ENCODE measurements at regions not wholly inside any gene's neighbourhood (a gene's known extent, or its start where the extent isn't known, plus 50 kb on each side); places are given as distances from the start of the nearest gene placed in this dataset.

DNA sequence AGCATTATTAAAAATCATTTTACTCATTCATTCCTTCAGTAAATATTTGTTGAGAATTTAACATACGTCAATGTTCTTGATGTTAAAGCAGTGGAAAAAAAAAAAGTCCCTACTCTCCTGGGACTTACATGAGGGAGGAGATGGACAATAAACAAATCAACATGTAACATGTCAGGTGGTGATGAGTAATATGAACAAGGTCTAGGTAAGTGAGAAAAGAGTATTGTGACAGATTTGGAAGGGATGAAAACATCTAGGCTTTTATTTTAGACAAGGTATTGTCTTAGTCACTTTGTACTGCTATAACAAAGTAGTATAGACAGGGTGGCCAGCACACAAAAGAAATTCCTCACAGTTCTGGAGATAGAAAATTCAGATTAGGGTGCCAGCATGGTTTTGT, 167.2 kb downstream of the FSCB start:
- no peak overlapping the region for H2AFZ ChIP-seq (ENCODE audit: low read depth)
- no peak overlapping the region for H3K4me3 ChIP-seq (IDR thresholded peaks at IDR 0.05; ENCODE audit: insufficient read depth, low read depth, low read length)
- TF ChIP-seq, protein P1, sequence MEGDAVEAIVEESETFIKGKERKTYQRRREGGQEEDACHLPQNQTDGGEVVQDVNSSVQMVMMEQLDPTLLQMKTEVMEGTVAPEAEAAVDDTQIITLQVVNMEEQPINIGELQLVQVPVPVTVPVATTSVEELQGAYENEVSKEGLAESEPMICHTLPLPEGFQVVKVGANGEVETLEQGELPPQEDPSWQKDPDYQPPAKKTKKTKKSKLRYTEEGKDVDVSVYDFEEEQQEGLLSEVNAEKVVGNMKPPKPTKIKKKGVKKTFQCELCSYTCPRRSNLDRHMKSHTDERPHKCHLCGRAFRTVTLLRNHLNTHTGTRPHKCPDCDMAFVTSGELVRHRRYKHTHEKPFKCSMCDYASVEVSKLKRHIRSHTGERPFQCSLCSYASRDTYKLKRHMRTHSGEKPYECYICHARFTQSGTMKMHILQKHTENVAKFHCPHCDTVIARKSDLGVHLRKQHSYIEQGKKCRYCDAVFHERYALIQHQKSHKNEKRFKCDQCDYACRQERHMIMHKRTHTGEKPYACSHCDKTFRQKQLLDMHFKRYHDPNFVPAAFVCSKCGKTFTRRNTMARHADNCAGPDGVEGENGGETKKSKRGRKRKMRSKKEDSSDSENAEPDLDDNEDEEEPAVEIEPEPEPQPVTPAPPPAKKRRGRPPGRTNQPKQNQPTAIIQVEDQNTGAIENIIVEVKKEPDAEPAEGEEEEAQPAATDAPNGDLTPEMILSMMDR (conservative IDR thresholded peaks at IDR 0.05; ENCODE audit: low read depth, low read length): no peak
- no peak overlapping the region for H3K27ac ChIP-seq
- no peaks in the 10 kb centered on the region for H3K36me3 ChIP-seq (ENCODE audit: insufficient read depth)
- H3K9ac ChIP-seq: no peak overlapping the region
- H3K27me3 ChIP-seq (ENCODE audit: insufficient read depth, low read depth): no peaks in the 10 kb centered on the region
- no peaks in the 10 kb centered on the region for H4K20me1 ChIP-seq (ENCODE audit: insufficient read depth)
- no peaks in the 10 kb centered on the region for H3K4me1 ChIP-seq (ENCODE audit: low read depth, poor library complexity, severe bottlenecking)
- no peak overlapping the region for H3K4me2 ChIP-seq
- H3K79me2 ChIP-seq (ENCODE audit: insufficient read depth, low read depth): no peaks in the 10 kb centered on the region

DNA sequence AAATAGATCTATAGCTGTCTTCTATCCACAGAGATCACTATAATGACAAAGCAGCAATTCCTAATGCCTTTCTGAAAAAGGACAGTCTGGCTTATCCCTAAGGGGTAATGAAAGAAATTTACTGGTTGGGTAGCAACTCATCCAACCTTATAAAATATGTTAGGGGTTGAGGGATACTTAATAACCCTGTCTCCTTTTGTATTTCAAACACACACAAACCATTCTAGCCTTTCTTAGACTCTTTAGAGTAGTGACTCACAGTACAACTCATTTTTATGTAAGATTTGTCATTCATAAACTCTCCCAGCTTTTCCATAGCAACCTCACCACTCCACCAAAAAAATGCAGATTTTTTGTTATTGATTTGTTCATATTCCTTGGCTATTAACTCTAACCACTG, 167.9 kb downstream of the FSCB start:
- no peak overlapping the region for H3K4me3 ChIP-seq (IDR thresholded peaks at IDR 0.05; ENCODE audit: insufficient read depth, low read depth, low read length)
- TF ChIP-seq, protein P1 (conservative IDR thresholded peaks at IDR 0.05; ENCODE audit: low read depth, low read length): no peak
- H3K27ac ChIP-seq: no peak overlapping the region
- H3K27me3 ChIP-seq (ENCODE audit: insufficient read depth, low read depth): no peaks in the 10 kb centered on the region
- no peak overlapping the region for H2AFZ ChIP-seq (ENCODE audit: low read depth)
- H4K20me1 ChIP-seq (ENCODE audit: insufficient read depth): no peaks in the 10 kb centered on the region
- H3K4me1 ChIP-seq (ENCODE audit: low read depth, poor library complexity, severe bottlenecking): no peaks in the 10 kb centered on the region
- no peak overlapping the region for H3K4me2 ChIP-seq
- no peaks in the 10 kb centered on the region for H3K79me2 ChIP-seq (ENCODE audit: insufficient read depth, low read depth)
- no peak overlapping the region for H3K9ac ChIP-seq
- no peaks in the 10 kb centered on the region for H3K36me3 ChIP-seq (ENCODE audit: insufficient read depth)

DNA sequence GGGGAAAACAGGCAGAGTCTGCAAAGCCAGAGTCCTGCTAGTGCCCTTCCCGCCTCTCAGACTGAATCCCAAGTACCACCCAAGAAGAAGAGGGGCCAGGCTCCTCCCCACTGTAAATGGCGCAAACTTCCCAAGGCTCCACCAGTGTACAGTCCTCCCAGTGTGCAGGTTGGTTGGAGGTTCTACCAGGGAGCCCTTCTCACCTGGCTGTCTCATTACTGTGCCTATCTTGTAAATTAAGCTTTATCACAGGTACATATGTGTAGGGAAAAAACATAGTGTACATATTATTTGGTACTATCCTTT, 189.7 kb downstream of the FSCB start:
- no peak overlapping the region for H3K4me3 ChIP-seq (IDR thresholded peaks at IDR 0.05; ENCODE audit: insufficient read depth, low read depth, low read length)
- H3K79me2 ChIP-seq (ENCODE audit: insufficient read depth, low read depth): no peaks in the 10 kb centered on the region
- H3K4me2 ChIP-seq: no peak overlapping the region
- no peak overlapping the region for H3K9ac ChIP-seq
- H3K4me1 ChIP-seq (ENCODE audit: low read depth, poor library complexity, severe bottlenecking): peaks cover 10% of the 10 kb centered on the region
- H3K27ac ChIP-seq: no peak overlapping the region
- H3K27me3 ChIP-seq (ENCODE audit: insufficient read depth, low read depth): no peaks in the 10 kb centered on the region
- TF ChIP-seq, protein P1 (conservative IDR thresholded peaks at IDR 0.05; ENCODE audit: low read depth, low read length): no peak
- H2AFZ ChIP-seq (ENCODE audit: low read depth): no peak overlapping the region
- no peaks in the 10 kb centered on the region for H3K36me3 ChIP-seq (ENCODE audit: insufficient read depth)
- H4K20me1 ChIP-seq (ENCODE audit: insufficient read depth): no peaks in the 10 kb centered on the region

DNA sequence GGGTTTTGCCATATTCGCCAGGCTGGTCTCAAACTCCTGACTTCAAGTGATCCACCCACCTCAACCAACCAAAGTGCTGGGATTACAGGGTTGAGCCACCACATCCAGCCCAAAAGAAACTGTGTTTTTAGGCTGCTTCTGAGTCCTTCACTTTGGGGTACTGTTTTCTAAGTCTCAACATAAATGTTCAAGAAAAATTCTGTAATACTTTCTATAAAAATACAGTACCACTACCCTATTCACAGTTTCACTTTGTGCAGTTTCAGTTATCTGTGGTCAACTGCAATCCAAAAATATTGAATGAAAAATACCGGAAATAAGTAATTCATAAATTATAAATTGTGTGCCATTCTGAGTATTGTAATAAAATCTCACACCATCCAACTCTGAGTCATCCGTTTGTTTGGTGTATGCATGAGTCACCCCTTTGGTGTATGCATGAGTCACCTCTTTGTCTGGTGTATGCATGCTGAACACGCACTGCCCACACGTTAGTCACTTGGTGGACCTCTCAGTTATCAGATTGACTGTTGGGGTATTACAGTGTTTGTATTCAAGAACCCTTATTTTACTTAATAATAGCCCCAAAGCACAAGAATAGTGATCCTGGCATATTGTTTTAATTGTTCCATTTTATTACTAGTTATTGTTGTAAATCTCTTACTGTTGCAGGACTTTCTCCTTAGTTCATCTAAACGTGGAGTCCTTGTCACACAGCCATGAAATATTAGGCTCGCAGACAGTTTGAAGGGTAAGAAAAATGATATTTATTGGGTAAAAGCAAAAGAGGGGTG, 190.2 kb downstream of the FSCB start:
- peaks cover 10% of the 10 kb centered on the region for H3K4me1 ChIP-seq (ENCODE audit: low read depth, poor library complexity, severe bottlenecking)
- H3K4me2 ChIP-seq: no peak overlapping the region
- H3K27ac ChIP-seq: no peak overlapping the region
- TF ChIP-seq, protein P1 (conservative IDR thresholded peaks at IDR 0.05; ENCODE audit: low read depth, low read length): no peak
- no peaks in the 10 kb centered on the region for H3K27me3 ChIP-seq (ENCODE audit: insufficient read depth, low read depth)
- H3K9ac ChIP-seq: no peak overlapping the region
- H3K4me3 ChIP-seq (IDR thresholded peaks at IDR 0.05; ENCODE audit: insufficient read depth, low read depth, low read length): no peak overlapping the region
- no peak overlapping the region; the same call in 1 of the 2 replicates for H2AFZ ChIP-seq (ENCODE audit: low read depth)
- H3K79me2 ChIP-seq (ENCODE audit: insufficient read depth, low read depth): no peaks in the 10 kb centered on the region
- no peaks in the 10 kb centered on the region for H4K20me1 ChIP-seq (ENCODE audit: insufficient read depth)
- H3K36me3 ChIP-seq (ENCODE audit: insufficient read depth): no peaks in the 10 kb centered on the region

Data from KMS-11 (cell line).